MCF 10A (cell line): ENCODE measurements at regions not wholly inside any gene's neighbourhood (a gene's known extent, or its start where the extent isn't known, plus 50 kb on each side); places are given as distances from the start of the nearest gene placed in this dataset.

Experiments used
- BruUV-seq: library from RNA; stranded (reverse); fragments of 400-500 nt; replicated peaks from 2 replicates; lab custom pipeline; 2021; lab: Mats Ljungman, UMichigan
- CTCF ChIA-PET: fragments of 300-600 bp; sonication (Branson Sonifier 250); formaldehyde crosslinking; extraction: SDS; loops from one replicate; lab custom pipeline; 2021; ENCODE audit warnings: antibody characterized with exemption, inconsistent platforms; lab: Yijun Ruan, JAX
- POLR2A ChIA-PET: fragments of 300-600, 350-650 bp; sonication (Branson Sonifier 250); formaldehyde crosslinking; extraction: SDS; loops from one replicate; lab custom pipeline; 2020; ENCODE audit warnings: antibody characterized with exemption, inconsistent platforms; lab: Yijun Ruan, JAX
- DNase-seq: peaks from one replicate; pipeline ENCODE4 v3.0.0-alpha.2; 2018; ENCODE audit not compliant: unreplicated experiment
- H3K27ac Mint-ChIP-seq: one replicate; pipeline ENCODE4 v1.8.0; 2022; ENCODE audit warnings: mild to moderate bottlenecking, low read depth, mixed read lengths; ENCODE audit not compliant: unreplicated experiment
- H3K27me3 Mint-ChIP-seq: one replicate; pipeline ENCODE4 v1.8.0; 2022; ENCODE audit warnings: mixed read lengths; ENCODE audit not compliant: insufficient read depth, unreplicated experiment
- H3K36me3 Mint-ChIP-seq: one replicate; pipeline ENCODE4 v1.8.0; 2022; ENCODE audit warnings: mild to moderate bottlenecking, moderate library complexity, mixed read lengths; ENCODE audit not compliant: insufficient read depth, unreplicated experiment
- H3K4me1 Mint-ChIP-seq: one replicate; pipeline ENCODE4 v1.8.0; 2022; ENCODE audit warnings: mixed read lengths; ENCODE audit not compliant: insufficient read depth, unreplicated experiment
- H3K4me3 Mint-ChIP-seq: one replicate; pipeline ENCODE4 v1.8.0; 2022; ENCODE audit warnings: mild to moderate bottlenecking, moderate library complexity, mixed read lengths; ENCODE audit not compliant: unreplicated experiment
- H3K9me3 Mint-ChIP-seq: one replicate; pipeline ENCODE4 v1.8.0; 2022; ENCODE audit warnings: mixed read lengths; ENCODE audit not compliant: unreplicated experiment
- CTCF ChIP-seq: fragments of 200-600 bp; IDR thresholded peaks from one replicate; pipeline ENCODE4 v1.8.0; 2022; ENCODE audit warnings: antibody characterized with exemption, mild to moderate bottlenecking; ENCODE audit not compliant: unreplicated experiment
- intact Hi-C: fragments of 100-400 bp; cut with micrococcal nuclease; formaldehyde crosslinking; loops from 2 replicates; pipeline ENCODE4 v1.14.1; 2022

GRCh38 chr2:55973673-55974072 is 50.1 kb upstream of the EFEMP1 start:
- intact Hi-C loops = no loop called here
- no peak overlapping the region for H3K27ac Mint-ChIP-seq
- no peaks in the 10 kb centered on the region for H3K4me1 Mint-ChIP-seq
- no TSS peak for BruUV-seq
- DNase-seq = no peak
- no peak for TF ChIP-seq CTCF
- no peak overlapping the region for H3K4me3 Mint-ChIP-seq
- no peaks in the 10 kb centered on the region for H3K9me3 Mint-ChIP-seq
- no peaks in the 10 kb centered on the region for H3K36me3 Mint-ChIP-seq
- ChIA-PET POLR2A (no interaction called here), CTCF (interaction anchor here (1.2 to 1.6 kb wide), 2 partner anchors 50 to 256 kb away, joined by 3 to 7 read pairs; partner anchors contain the start of gene EFEMP1)
- H3K27me3 Mint-ChIP-seq = no peaks in the 10 kb centered on the region

- no peak for DNase-seq
- intact Hi-C loops = no loop called here
- TF ChIP-seq CTCF = no peak
- no TSS peak for BruUV-seq
- no peaks in the 10 kb centered on the region for H3K27me3 Mint-ChIP-seq
- H3K4me3 Mint-ChIP-seq = no peak overlapping the region
- H3K9me3 Mint-ChIP-seq = no peaks in the 10 kb centered on the region
- ChIA-PET POLR2A (interaction anchor here (0.8 kb wide), 1 partner anchor 10 kb away, joined by 4 read pairs; no protein-coding TSS in a partner anchor), CTCF (interaction anchor here (0.6 to 2.9 kb wide), 3 partner anchors 9 to 258 kb away, joined by 4 to 12 read pairs (median 4); no protein-coding TSS in a partner anchor)
- H3K4me1 Mint-ChIP-seq = no peaks in the 10 kb centered on the region
- no peaks in the 10 kb centered on the region for H3K36me3 Mint-ChIP-seq
- H3K27ac Mint-ChIP-seq = no peak overlapping the region
Observed at GRCh38 chr2:55976681-55977080, 53.1 kb upstream of the EFEMP1 start.

- DNase-seq = no peak
- POLR2A ChIA-PET = no interaction called here
- H3K9me3 Mint-ChIP-seq = no peaks in the 10 kb centered on the region
- H3K27ac Mint-ChIP-seq = no peak overlapping the region
- intact Hi-C loops = no loop called here
- no TSS peak for BruUV-seq
- H3K4me1 Mint-ChIP-seq = no peaks in the 10 kb centered on the region
- no peak for TF ChIP-seq CTCF
- H3K36me3 Mint-ChIP-seq = no peaks in the 10 kb centered on the region
- no peak overlapping the region for H3K4me3 Mint-ChIP-seq
- H3K27me3 Mint-ChIP-seq = no peaks in the 10 kb centered on the region
- CTCF ChIA-PET = interaction anchor here (0.5 kb wide), 1 partner anchor 21 kb away, joined by 3 read pairs; no protein-coding TSS in a partner anchor
Observed at GRCh38 chr2:55985406-55985805, 61.8 kb upstream of the EFEMP1 start.

GRCh38 chr2:55986001-55986400 is 62.4 kb upstream of the EFEMP1 start:
- no peak for TF ChIP-seq CTCF
- no peaks in the 10 kb centered on the region for H3K27me3 Mint-ChIP-seq
- intact Hi-C loops = no loop called here
- no peak overlapping the region for H3K4me3 Mint-ChIP-seq
- no peaks in the 10 kb centered on the region for H3K4me1 Mint-ChIP-seq
- no peaks in the 10 kb centered on the region for H3K9me3 Mint-ChIP-seq
- ChIA-PET POLR2A (interaction anchor here (1.3 kb wide), 1 partner anchor 10 kb away, joined by 4 read pairs; no protein-coding TSS in a partner anchor), CTCF (interaction anchor here (0.5 to 1.8 kb wide), 4 partner anchors 10 to 268 kb away, joined by 3 to 11 read pairs (median 6); no protein-coding TSS in a partner anchor)
- no peak for DNase-seq
- H3K36me3 Mint-ChIP-seq = no peaks in the 10 kb centered on the region
- H3K27ac Mint-ChIP-seq = no peak overlapping the region
- BruUV-seq = no TSS peak
